SK-N-MC (cell line): ENCODE measurements at regions not wholly inside any gene's neighbourhood (a gene's known extent, or its start where the extent isn't known, plus 50 kb on each side); places are given as distances from the start of the nearest gene placed in this dataset.

Source experiments
- DNase-seq: peaks from one replicate; pipeline ENCODE4 v3.0.0-alpha.2; 2011; ENCODE audit warnings: low read depth, low spot score
- H3K27ac ChIP-seq: fragments of 200-600 bp; sonication (generic); 2 replicates; pipeline ENCODE4 v1.5.1; 2016; ENCODE audit warnings: mixed run types
- H3K36me3 ChIP-seq: fragments of 200-600 bp; sonication (generic); 2 replicates; pipeline ENCODE4 v1.6.1; 2017; ENCODE audit warnings: antibody characterized with exemption, low read length, mixed read lengths; ENCODE audit not compliant: insufficient read depth
- H3K4me3 ChIP-seq: fragments of 200-600 bp; sonication (generic); 2 replicates; pipeline ENCODE4 v1.5.1; 2016
- H3K9ac ChIP-seq: fragments of 200-600 bp; sonication (generic); 2 replicates; pipeline ENCODE4 v1.8.0; 2017; ENCODE audit warnings: mixed run types, mixed read lengths; ENCODE audit not compliant: insufficient read length
- H3K9me3 ChIP-seq: fragments of 200-600 bp; sonication (generic); 2 replicates; pipeline ENCODE4 v1.6.1; 2017; ENCODE audit warnings: low read depth, mild to moderate bottlenecking, antibody characterized with exemption, low read length, moderate library complexity, mixed read lengths
- EZH2 ChIP-seq: fragments of 200-600 bp; sonication (generic); IDR thresholded peaks from one replicate; pipeline ENCODE4 v1.6.1; 2017; ENCODE audit warnings: antibody characterized with exemption
- FOXP2 ChIP-seq: optimal IDR thresholded peaks from 2 replicates; pipeline ENCODE3; 2011; ENCODE audit warnings: mild to moderate bottlenecking, moderate library complexity; ENCODE audit not compliant: insufficient read depth; ENCODE audit errors: extremely low read length, control extremely low read depth
- POLR2AphosphoS5 ChIP-seq: IDR thresholded peaks from 2 replicates; pipeline ENCODE4 v1.6.1; 2012; ENCODE audit warnings: mild to moderate bottlenecking, low read depth, low read length, borderline replicate concordance

- Histone ChIP-seq H3K27ac (no peak overlapping the region), H3K9me3 (no peaks in the 10 kb centered on the region), H3K4me3 (no peak overlapping the region), H3K9ac (no peak overlapping the region), H3K36me3 (no peaks in the 10 kb centered on the region)
- TF ChIP-seq POLR2AphosphoS5 = no peak
- TF ChIP-seq EZH2 = no peak
- TF ChIP-seq FOXP2 = no peak
- DNase-seq = no peak
Measured at GRCh38 chr10:130889780-130890179, 421.7 kb downstream of the TCERG1L start.

GRCh38 chr10:130891066-130891465 is 420.5 kb downstream of the TCERG1L start:
- no peak overlapping the region for H3K27ac ChIP-seq
- H3K36me3 ChIP-seq = no peaks in the 10 kb centered on the region
- TF ChIP-seq FOXP2 = no peak
- no peak for TF ChIP-seq EZH2
- no peak for TF ChIP-seq POLR2AphosphoS5
- no peak overlapping the region for H3K4me3 ChIP-seq
- H3K9ac ChIP-seq = no peak overlapping the region
- DNase-seq = no peak
- H3K9me3 ChIP-seq = no peaks in the 10 kb centered on the region

GRCh38 chr10:130894471-130894870 is 417.1 kb downstream of the TCERG1L start:
- H3K4me3 ChIP-seq = no peak overlapping the region
- no peaks in the 10 kb centered on the region for H3K9me3 ChIP-seq
- no peak overlapping the region for H3K9ac ChIP-seq
- H3K36me3 ChIP-seq = no peaks in the 10 kb centered on the region
- no peak for DNase-seq
- no peak overlapping the region for H3K27ac ChIP-seq
- no peak for TF ChIP-seq POLR2AphosphoS5
- TF ChIP-seq FOXP2 = no peak
- TF ChIP-seq EZH2 = no peak

- Histone ChIP-seq H3K36me3 (no peaks in the 10 kb centered on the region), H3K9ac (no peak overlapping the region), H3K9me3 (no peaks in the 10 kb centered on the region), H3K4me3 (no peak overlapping the region), H3K27ac (no peak overlapping the region)
- DNase-seq = no peak
- TF ChIP-seq FOXP2 (no peak), EZH2 (no peak), POLR2AphosphoS5 (no peak)
Measured at GRCh38 chr10:130895161-130895560, 416.4 kb downstream of the TCERG1L start.

GRCh38 chr10:130897815-130898214 is 413.7 kb downstream of the TCERG1L start:
- no peak overlapping the region for H3K4me3 ChIP-seq
- TF ChIP-seq FOXP2 (no peak), EZH2 (no peak), POLR2AphosphoS5 (no peak)
- no peaks in the 10 kb centered on the region for H3K9me3 ChIP-seq
- no peak overlapping the region for H3K27ac ChIP-seq
- H3K9ac ChIP-seq = no peak overlapping the region
- H3K36me3 ChIP-seq = no peaks in the 10 kb centered on the region
- no peak for DNase-seq

GRCh38 chr10:130898381-130898780 is 413.1 kb downstream of the TCERG1L start:
- Histone ChIP-seq H3K9ac (no peak overlapping the region), H3K9me3 (no peaks in the 10 kb centered on the region), H3K4me3 (no peak overlapping the region), H3K36me3 (no peaks in the 10 kb centered on the region), H3K27ac (no peak overlapping the region)
- DNase-seq = no peak
- no peak for TF ChIP-seq POLR2AphosphoS5
- no peak for TF ChIP-seq FOXP2
- no peak for TF ChIP-seq EZH2

- Histone ChIP-seq H3K36me3 (no peaks in the 10 kb centered on the region), H3K27ac (no peak overlapping the region), H3K9ac (no peak overlapping the region), H3K9me3 (no peaks in the 10 kb centered on the region), H3K4me3 (no peak overlapping the region)
- no peak for TF ChIP-seq EZH2
- TF ChIP-seq POLR2AphosphoS5 = no peak
- TF ChIP-seq FOXP2 = no peak
- DNase-seq = no peak
Measured at GRCh38 chr10:130899856-130900255, 411.7 kb downstream of the TCERG1L start.

GRCh38 chr10:130900441-130901160 is 410.9 kb downstream of the TCERG1L start:
- DNase-seq = no peak
- Histone ChIP-seq H3K36me3 (no peaks in the 10 kb centered on the region), H3K9ac (no peak overlapping the region), H3K4me3 (no peak overlapping the region), H3K27ac (no peak overlapping the region), H3K9me3 (no peaks in the 10 kb centered on the region)
- TF ChIP-seq EZH2 (no peak), FOXP2 (no peak), POLR2AphosphoS5 (no peak)

- no peak overlapping the region for H3K9ac ChIP-seq
- H3K4me3 ChIP-seq = no peak overlapping the region
- no peak for DNase-seq
- H3K27ac ChIP-seq = no peak overlapping the region
- no peaks in the 10 kb centered on the region for H3K36me3 ChIP-seq
- no peak for TF ChIP-seq EZH2
- H3K9me3 ChIP-seq = no peaks in the 10 kb centered on the region
Measured at GRCh38 chr10:130901311-130902165, 410.0 kb downstream of the TCERG1L start.
